Colonic mucosa (tissue), 4 donors: ENCODE measurements at regions not wholly inside any gene's neighbourhood (a gene's known extent, or its start where the extent isn't known, plus 50 kb on each side); places are given as distances from the start of the nearest gene placed in this dataset.

Experiments
- DNase-seq: peaks from one replicate; pipeline ENCODE4 v3.0.0-alpha.2; 2020
- H3K27ac ChIP-seq: fragments of 200-600 bp; one replicate; pipeline ENCODE4 v1.8.0; 2021
- H3K27me3 ChIP-seq: fragments of 200-600 bp; one replicate; pipeline ENCODE4 v1.8.0; 2021
- H3K36me3 ChIP-seq: fragments of 200-600 bp; one replicate; pipeline ENCODE4 v1.8.0; 2021
- H3K4me1 ChIP-seq: fragments of 200-600 bp; one replicate; pipeline ENCODE4 v1.8.0; 2021; ENCODE audit warnings: mild to moderate bottlenecking
- H3K4me3 ChIP-seq: fragments of 200-600 bp; one replicate; pipeline ENCODE4 v1.8.0; 2021
- H3K9ac ChIP-seq, 2 donors: one replicate each; pipeline ENCODE4 v1.7.0; 2013; ENCODE audit warnings: control low read depth in 2 of 2, low read depth in 2 of 2, low read length in 2 of 2
- H3K9me3 ChIP-seq: fragments of 200-600 bp; one replicate; pipeline ENCODE4 v1.8.0; 2021
- intact Hi-C: fragments of 100-400 bp; cut with DNase I; formaldehyde crosslinking; loops from one replicate; pipeline ENCODE4 v1.14.1; 2022
- TF ChIP-seq, protein P1 (sequence below): fragments of 200-600 bp; IDR thresholded peaks from one replicate; pipeline ENCODE4 v1.8.0; 2022; ENCODE audit warnings: antibody characterized with exemption, mild to moderate bottlenecking
- donor health status: healthy.
- donor health status: DM: no; HTN: no; CAD: no.
- donor health status: DM: no; HTN: no; CAD: no.

GRCh38 chr7:125746510-125746909 is 816.9 kb upstream of the POT1 start:
- Histone ChIP-seq H3K9ac (no peak overlapping the region), H3K4me3 (no peak overlapping the region), H3K36me3 (no peaks in the 10 kb centered on the region), H3K4me1 (no peaks in the 10 kb centered on the region), H3K9me3 (no peaks in the 10 kb centered on the region), H3K27ac (no peak overlapping the region), H3K27me3 (no peaks in the 10 kb centered on the region)
- no peak for DNase-seq
- intact Hi-C loops, result no loop called here
- TF ChIP-seq, protein P1, sequence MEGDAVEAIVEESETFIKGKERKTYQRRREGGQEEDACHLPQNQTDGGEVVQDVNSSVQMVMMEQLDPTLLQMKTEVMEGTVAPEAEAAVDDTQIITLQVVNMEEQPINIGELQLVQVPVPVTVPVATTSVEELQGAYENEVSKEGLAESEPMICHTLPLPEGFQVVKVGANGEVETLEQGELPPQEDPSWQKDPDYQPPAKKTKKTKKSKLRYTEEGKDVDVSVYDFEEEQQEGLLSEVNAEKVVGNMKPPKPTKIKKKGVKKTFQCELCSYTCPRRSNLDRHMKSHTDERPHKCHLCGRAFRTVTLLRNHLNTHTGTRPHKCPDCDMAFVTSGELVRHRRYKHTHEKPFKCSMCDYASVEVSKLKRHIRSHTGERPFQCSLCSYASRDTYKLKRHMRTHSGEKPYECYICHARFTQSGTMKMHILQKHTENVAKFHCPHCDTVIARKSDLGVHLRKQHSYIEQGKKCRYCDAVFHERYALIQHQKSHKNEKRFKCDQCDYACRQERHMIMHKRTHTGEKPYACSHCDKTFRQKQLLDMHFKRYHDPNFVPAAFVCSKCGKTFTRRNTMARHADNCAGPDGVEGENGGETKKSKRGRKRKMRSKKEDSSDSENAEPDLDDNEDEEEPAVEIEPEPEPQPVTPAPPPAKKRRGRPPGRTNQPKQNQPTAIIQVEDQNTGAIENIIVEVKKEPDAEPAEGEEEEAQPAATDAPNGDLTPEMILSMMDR, result no peak

DNA sequence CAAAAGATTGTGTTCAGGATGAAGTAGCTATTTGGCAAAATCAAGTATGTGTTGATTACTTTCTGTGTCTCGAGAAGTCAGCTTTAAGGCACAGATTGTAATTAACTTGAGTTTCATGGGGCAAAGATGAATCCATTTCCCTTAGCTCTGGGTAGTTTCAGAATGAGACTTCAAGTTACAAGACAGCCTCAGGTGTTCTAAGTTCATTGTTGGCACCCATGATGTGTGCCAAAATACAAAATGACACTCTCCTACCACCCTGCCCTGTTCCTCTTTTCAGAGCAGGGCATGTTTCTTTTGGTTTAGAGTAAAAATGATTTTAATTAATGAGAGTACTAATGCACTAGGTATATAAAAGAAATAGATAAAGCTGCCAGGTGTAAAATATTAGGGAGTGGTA is 797.6 kb upstream of the POT1 start:
- Histone ChIP-seq H3K4me1 (no peaks in the 10 kb centered on the region), H3K9ac (no peak overlapping the region), H3K36me3 (no peaks in the 10 kb centered on the region), H3K9me3 (no peaks in the 10 kb centered on the region), H3K4me3 (no peak overlapping the region), H3K27ac (no peak overlapping the region), H3K27me3 (no peaks in the 10 kb centered on the region)
- TF ChIP-seq, protein P1, result no peak
- DNase-seq, result no peak
- intact Hi-C loops, result no loop called here

- H3K9ac ChIP-seq, result no peak overlapping the region
- H3K27me3 ChIP-seq, result no peaks in the 10 kb centered on the region
- H3K4me3 ChIP-seq, result no peak overlapping the region
- no peaks in the 10 kb centered on the region for H3K9me3 ChIP-seq
- TF ChIP-seq, protein P1, result no peak
- DNase-seq, result no peak
- no peaks in the 10 kb centered on the region for H3K36me3 ChIP-seq
- no peak overlapping the region for H3K27ac ChIP-seq
- intact Hi-C loops, result no loop called here
- no peaks in the 10 kb centered on the region for H3K4me1 ChIP-seq
Measured at GRCh38 chr7:125695626-125696025, 766.0 kb upstream of the POT1 start.

DNA sequence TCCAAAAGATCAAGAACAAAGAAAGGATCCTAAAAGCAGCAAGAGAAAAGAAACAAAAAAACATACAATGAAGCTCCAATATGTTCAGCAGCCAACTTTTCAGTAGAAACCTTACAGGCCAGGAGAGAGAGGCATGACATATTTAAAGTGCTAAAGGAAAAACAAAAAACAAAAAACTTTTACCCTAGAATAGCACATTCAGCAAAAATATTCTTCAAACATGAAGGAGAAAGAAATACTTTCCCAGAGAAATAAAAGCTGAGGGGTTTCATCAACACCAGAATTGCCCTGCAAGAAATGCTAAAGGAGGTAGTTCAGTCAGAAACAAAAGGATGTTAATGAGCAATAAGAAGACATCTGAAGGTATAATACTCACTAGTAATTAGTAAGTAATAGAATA is 753.5 kb upstream of the POT1 start:
- TF ChIP-seq, protein P1, result no peak
- Histone ChIP-seq H3K4me1 (no peaks in the 10 kb centered on the region), H3K9ac (no peak overlapping the region), H3K4me3 (no peak overlapping the region), H3K27me3 (no peaks in the 10 kb centered on the region), H3K36me3 (no peaks in the 10 kb centered on the region), H3K9me3 (no peaks in the 10 kb centered on the region), H3K27ac (no peak overlapping the region)
- DNase-seq, result no peak
- intact Hi-C loops, result no loop called here

DNA sequence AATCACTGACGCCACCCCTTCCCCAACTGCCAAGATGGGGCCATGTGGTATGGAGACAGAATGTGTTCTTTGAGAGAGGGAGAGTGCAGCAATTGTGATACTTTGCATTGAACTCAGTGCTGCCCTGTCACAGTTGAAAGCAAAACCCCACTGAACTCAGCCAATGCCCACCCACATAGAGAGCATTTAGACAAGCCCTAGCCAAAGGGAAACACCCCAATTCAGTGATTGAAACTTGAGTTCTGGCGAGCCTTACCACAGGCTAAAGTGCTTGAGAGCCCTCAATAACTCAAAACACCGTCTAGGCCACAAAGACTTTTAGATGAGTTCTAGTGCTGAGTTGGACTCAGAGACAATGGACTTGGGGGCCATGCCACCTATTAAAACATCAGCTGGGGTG is 751.9 kb upstream of the POT1 start:
- Histone ChIP-seq H3K36me3 (no peaks in the 10 kb centered on the region), H3K4me1 (no peaks in the 10 kb centered on the region), H3K27me3 (no peaks in the 10 kb centered on the region), H3K9ac (no peak overlapping the region), H3K4me3 (no peak overlapping the region), H3K9me3 (no peaks in the 10 kb centered on the region), H3K27ac (no peak overlapping the region)
- no peak for DNase-seq
- TF ChIP-seq, protein P1, result no peak
- intact Hi-C loops, result no loop called here

GRCh38 chr7:125678771-125679170 is 749.1 kb upstream of the POT1 start:
- intact Hi-C loops, result no loop called here
- TF ChIP-seq, protein P1, result no peak
- no peaks in the 10 kb centered on the region for H3K4me1 ChIP-seq

More at GRCh38 chr7:125678771-125679170, 749.1 kb upstream of the POT1 start:
- Histone ChIP-seq H3K27ac (no peak overlapping the region), H3K36me3 (no peaks in the 10 kb centered on the region), H3K9ac (no peak overlapping the region), H3K27me3 (no peaks in the 10 kb centered on the region), H3K4me3 (no peak overlapping the region), H3K9me3 (no peaks in the 10 kb centered on the region)
- DNase-seq, result no peak
